SK-N-MC (cell line): ENCODE measurements at regions not wholly inside any gene's neighbourhood (a gene's known extent, or its start where the extent isn't known, plus 50 kb on each side); places are given as distances from the start of the nearest gene placed in this dataset.

Experiments used
- EZH2 ChIP-seq: fragments of 200-600 bp; sonication (generic); IDR thresholded peaks from one replicate; pipeline ENCODE4 v1.6.1; 2017; ENCODE audit warnings: antibody characterized with exemption
- POLR2AphosphoS5 ChIP-seq: IDR thresholded peaks from 2 replicates; pipeline ENCODE4 v1.6.1; 2012; ENCODE audit warnings: mild to moderate bottlenecking, low read depth, low read length, borderline replicate concordance

GRCh38 chrX:554271-554670, 76.3 kb upstream of the SHOX start:
- TF ChIP-seq POLR2AphosphoS5 (no peak), EZH2 (no peak)
